NOMO-1 treated with dmso at 0.1 percent for 144 hours (cell line): ENCODE measurements at regions not wholly inside any gene's neighbourhood (a gene's known extent, or its start where the extent isn't known, plus 50 kb on each side); places are given as distances from the start of the nearest gene placed in this dataset.

Experiments
- DNase-seq: peaks from one replicate; lab custom pipeline; 2025; ENCODE audit not compliant: unreplicated experiment; lab: John Stamatoyannopoulos, UW

GRCh38 chr20:57073402-57073801 lies 193.0 kb downstream of the BMP7 start:
- DNase-seq: no peak

GRCh38 chr20:57074386-57074785 lies 192.1 kb downstream of the BMP7 start:
- no peak for DNase-seq

- DNase-seq: no peak
Observed at GRCh38 chr20:57075181-57075580, 191.3 kb downstream of the BMP7 start.

- no peak for DNase-seq
Observed at GRCh38 chr20:57075603-57076002, 190.8 kb downstream of the BMP7 start.

- DNase-seq: no peak
Observed at GRCh38 chr20:57076152-57076652, 190.2 kb downstream of the BMP7 start.

- DNase-seq: no peak
Observed at GRCh38 chr20:57076951-57077350, 189.5 kb downstream of the BMP7 start.

GRCh38 chr20:57078116-57078515 lies 188.3 kb downstream of the BMP7 start:
- DNase-seq: no peak

- no peak for DNase-seq
Observed at GRCh38 chr20:57079031-57080005, 187.1 kb downstream of the BMP7 start.

- no peak for DNase-seq
Observed at GRCh38 chr20:57080796-57081195, 185.6 kb downstream of the BMP7 start.

GRCh38 chr20:57082357-57082945 lies 184.0 kb downstream of the BMP7 start:
- no peak for DNase-seq

- DNase-seq: no peak
Observed at GRCh38 chr20:57083072-57083471, 183.4 kb downstream of the BMP7 start.

GRCh38 chr20:57086066-57086465 lies 180.4 kb downstream of the BMP7 start:
- DNase-seq: no peak

- DNase-seq: no peak
Observed at GRCh38 chr20:57087102-57087501, 179.3 kb downstream of the BMP7 start.

- DNase-seq: no peak
Observed at GRCh38 chr20:57087705-57088104, 178.7 kb downstream of the BMP7 start.

GRCh38 chr20:57088436-57088835 lies 178.0 kb downstream of the BMP7 start:
- no peak for DNase-seq

GRCh38 chr20:57089699-57090144 lies 176.7 kb downstream of the BMP7 start:
- DNase-seq: peak; percentile 27

- no peak for DNase-seq
Observed at GRCh38 chr20:57090590-57091560, 175.6 kb downstream of the BMP7 start.

- DNase-seq: no peak
Observed at GRCh38 chr20:57091748-57092111, 174.7 kb downstream of the BMP7 start.

- peak; percentile 22 for DNase-seq
Observed at GRCh38 chr20:57092112-57092899, 174.1 kb downstream of the BMP7 start.

- DNase-seq: no peak
Observed at GRCh38 chr20:57092900-57093530, 173.4 kb downstream of the BMP7 start.
